ENCODE measurements at regions not wholly inside any gene's neighbourhood (a gene's known extent, or its start where the extent isn't known, plus 50 kb on each side); places are given as distances from the start of the nearest gene placed in this dataset.
"Not testable (repeated sequence)": the region's sequence is repeated elsewhere in the genome, so short reads cannot be mapped to it uniquely, and the experiment has no call there.

DNA sequence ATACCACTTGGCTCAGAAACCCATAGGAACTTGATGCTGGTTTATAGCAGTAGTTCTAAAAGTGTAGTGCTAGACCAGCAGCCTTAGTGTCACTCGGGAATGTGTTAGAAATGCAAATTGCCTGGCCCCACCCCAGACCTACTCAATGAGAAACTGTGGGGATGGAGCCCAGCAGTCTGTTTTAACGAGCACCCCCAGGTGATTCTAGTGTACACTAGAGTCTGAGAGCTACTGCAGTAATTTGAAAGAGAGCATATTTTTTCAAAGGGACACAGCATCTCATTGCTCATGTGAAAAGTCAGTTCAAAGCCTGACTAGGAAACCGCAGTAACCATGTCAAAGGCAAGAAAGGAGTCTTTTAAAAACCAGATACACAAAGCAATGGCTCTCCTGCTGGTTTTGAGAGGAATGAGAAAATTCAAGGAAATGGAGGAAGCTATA is 313.4 kb downstream of the SQOR start:
- DNase-seq (ENCODE audit: low read depth): no peak

- DNase-seq (ENCODE audit: low read depth): no peak
These were observed 324.1 kb downstream of the SQOR start for GRCh38 chr15:45958924-45959323.

GRCh38 chr15:45962733-45963132 is 327.9 kb downstream of the SQOR start:
- DNase-seq (ENCODE audit: low read depth): no peak

- no peak for DNase-seq (ENCODE audit: low read depth)
These were observed 335.7 kb downstream of the SQOR start for GRCh38 chr15:45970542-45970941.

- no peak for DNase-seq (ENCODE audit: low read depth)
These were observed 345.5 kb downstream of the SQOR start for GRCh38 chr15:45980366-45980765.

DNA sequence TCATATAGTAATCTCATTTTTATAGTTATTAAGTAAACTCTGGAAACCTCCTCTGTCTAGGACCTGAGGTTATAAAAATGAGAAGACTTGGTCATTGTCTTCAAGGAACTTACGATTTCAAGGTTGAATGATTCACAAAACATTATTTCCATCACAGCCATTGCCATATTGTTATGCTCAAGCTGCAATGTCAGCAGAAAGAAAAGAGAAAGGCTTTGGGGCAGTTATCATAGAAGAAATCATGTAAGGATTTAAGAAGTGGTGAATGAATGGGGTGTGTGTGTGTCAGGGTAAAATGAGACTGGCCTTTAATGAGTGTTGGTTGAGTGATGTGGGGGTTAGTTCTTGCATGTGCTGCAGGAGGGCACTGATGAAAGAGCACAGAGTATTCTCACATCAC is 346.8 kb downstream of the SQOR start:
- DNase-seq (ENCODE audit: low read depth): no peak

DNA sequence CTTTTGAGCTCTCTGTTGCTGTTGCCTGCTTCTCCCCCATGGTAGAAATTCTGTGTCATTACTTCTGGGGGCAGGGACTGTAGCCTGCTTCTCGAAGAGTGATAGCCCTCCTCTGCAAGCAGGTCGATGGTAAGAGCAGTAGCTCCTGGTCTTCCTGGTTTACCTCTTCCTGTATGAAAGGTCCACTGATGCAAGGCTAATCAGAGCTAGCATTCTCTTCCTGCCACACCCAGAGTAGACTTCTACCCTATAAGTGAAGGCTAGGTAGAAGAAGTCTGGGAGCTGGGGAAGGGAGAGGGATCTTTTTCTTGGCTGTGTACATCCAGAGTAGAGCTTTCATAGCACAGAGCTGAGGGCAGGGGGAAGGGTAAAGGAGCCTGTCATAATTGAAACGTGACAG is 357.0 kb downstream of the SQOR start:
- DNase-seq (ENCODE audit: low read depth): no peak

GRCh38 chr15:45993072-45993471 is 358.2 kb downstream of the SQOR start:
- no peak for DNase-seq (ENCODE audit: low read depth)

DNA sequence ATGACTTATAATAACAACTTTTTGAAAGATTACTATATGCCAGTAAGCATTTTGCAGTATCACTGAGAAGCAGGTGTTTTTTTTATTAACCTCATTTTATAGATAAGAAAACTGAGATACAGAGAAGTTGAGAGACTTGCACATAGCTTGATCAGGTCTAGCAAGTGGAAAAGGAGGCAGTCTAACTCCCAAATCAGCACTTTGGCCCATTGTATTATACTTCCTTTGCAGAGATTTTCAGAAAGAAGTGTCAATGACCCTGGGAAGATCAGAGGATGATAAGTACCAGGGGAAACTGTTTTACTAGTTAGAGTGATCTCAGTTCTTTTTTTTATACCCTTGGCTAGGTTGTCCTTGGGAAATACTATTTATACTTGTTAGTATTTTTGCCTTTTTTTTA is 358.7 kb downstream of the SQOR start:
- no peak for DNase-seq (ENCODE audit: low read depth)

DNA sequence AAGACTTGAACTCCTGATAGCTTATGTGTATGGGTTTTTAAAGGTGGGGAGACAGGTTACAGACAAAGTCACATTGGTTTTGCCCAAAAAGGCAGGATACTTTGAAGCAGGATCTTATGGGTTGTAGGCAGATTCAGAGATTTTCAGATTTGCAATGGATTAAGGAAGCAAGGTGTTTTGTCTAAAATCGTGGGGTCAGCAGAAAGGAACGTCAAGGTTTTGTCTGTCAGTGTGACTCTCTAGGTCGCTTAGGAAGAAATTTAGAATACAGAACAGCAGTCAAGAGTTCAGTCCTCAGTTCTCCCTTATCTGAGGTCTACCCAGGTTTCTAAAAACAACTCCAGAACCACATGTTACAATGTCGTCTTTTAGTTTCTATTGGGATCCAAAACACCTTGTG is 361.0 kb downstream of the SQOR start:
- no peak for DNase-seq (ENCODE audit: low read depth)

DNA sequence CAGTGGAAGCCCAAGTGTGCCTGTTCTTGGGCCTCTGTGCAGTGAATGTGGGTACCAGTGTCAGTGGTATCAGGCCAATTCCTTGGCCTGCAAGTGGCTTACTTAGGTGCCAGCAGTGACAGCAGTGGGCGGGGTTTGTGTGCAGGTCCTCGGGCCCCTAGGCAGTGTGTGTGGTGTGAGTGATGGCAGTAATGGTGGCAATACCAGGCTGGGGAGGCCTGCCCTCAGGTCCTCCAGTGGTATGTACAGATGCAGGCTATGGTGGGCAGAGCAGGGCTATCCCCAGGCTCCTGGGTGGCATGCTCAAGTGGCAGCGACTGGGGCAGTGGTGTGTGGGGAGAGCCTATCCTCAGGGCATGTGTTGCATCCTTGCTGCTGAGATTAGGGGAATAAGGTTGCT is 379.7 kb downstream of the SQOR start:
- DNase-seq (ENCODE audit: low read depth): no peak

- no peak for DNase-seq (ENCODE audit: low read depth)
These were observed 399.9 kb downstream of the SQOR start for GRCh38 chr15:46034755-46035154.

- DNase-seq (ENCODE audit: low read depth): no peak
These were observed 404.9 kb downstream of the SQOR start for GRCh38 chr15:46039703-46040102.

DNA sequence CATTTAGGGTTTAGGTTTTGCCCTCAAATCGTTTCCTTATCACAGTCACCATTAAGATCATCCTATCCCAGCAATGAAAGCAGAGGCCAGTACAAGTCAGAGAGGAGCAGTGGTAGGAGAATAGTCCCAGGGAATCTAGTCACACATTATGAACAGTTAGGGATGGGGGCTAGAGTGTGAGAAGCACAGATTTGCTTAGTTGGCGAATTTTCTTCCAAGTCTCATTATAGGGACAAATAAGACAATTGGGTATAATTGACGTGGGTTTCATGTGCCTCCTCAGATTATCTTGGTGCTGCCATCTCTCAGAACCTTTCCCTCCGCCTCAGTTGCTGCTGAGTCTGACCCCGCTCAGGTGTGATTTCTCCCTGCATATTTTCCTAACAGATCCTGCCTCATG is 407.1 kb downstream of the SQOR start:
- no peak for DNase-seq (ENCODE audit: low read depth)

GRCh38 chr15:46059921-46060594 is 425.2 kb downstream of the SQOR start:
- DNase-seq (ENCODE audit: low read depth): no peak

GRCh38 chr15:46061002-46061401 is 426.2 kb downstream of the SQOR start:
- no peak for DNase-seq (ENCODE audit: low read depth)

- DNase-seq (ENCODE audit: low read depth): no peak
These were observed 442.4 kb downstream of the SQOR start for GRCh38 chr15:46077220-46077619.

- DNase-seq (ENCODE audit: low read depth): no peak
These were observed 444.2 kb downstream of the SQOR start for GRCh38 chr15:46079046-46079445.

DNA sequence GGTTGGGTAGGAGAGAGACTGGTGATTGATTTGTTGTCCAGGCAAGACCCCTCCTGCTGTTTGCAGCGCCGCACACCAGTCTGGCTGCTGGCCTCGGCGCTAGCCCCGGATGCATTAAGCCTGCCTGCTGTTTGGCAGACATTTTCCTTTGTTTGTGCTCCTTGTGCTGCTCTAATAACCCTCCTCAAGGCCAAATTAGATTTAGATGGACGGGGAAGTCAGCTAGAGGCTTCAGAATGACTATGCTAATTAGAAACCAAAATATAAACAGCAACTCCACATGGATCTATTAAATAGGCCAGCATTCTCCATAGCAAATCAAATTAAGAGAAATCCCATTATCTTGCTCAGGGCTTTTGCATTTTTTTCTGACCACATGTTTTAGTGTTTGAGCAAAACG is 445.2 kb downstream of the SQOR start:
- DNase-seq (ENCODE audit: low read depth): no peak

GRCh38 chr15:46088486-46089445 is 453.9 kb downstream of the SQOR start:
- DNase-seq (ENCODE audit: low read depth): no peak

DNA sequence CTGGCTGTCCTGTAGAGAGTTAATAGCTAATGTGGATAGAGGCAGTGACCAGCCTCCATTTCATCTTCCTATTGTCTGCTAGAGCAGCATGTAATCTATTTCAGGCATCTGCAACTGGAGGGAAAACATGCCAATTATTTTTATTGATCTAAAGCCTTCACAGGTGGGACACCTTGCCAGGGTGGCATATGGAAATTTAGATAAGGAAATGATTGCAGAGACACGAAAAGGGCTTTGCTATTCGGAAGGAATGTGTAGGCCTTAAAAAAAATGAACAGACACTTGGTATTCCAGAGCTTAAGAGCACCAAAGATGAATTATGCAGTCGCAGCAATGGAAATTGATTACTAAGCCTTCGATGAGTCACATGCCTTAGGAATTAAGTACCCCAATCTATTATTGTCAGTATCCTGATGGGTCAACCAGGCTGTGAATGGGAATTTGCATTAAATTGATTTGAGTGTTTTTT is 454.7 kb downstream of the SQOR start:
- DNase-seq (ENCODE audit: low read depth): no peak

DNA sequence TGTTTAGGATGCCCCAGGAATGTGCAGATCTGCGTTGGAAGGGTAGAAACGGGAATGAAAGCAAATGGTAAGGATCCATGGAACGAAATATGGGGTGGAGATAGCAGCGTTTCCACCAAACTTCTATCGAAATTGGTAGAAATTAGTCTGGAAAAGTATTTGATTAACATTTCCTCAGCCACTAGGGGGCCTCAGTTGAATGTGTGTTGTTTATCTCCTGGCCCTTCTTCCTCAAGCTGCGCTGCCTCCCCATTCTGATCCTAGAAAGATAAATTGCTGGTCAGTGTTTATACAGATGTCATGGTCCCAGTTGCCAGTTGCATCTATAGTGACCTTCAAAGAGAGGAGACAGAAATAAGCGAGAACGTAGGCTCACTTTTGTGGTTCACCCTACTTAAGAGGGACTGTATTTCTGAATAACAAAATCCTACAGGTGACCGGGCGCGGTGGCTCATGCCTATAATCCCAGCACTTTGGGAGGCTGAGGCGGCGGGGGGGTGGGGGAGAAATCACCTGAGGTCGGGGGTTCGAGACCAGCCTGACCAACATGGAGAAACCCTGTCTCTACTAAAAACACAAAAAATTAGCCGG is 457.1 kb downstream of the SQOR start:
- DNase-seq (ENCODE audit: low read depth): no peak

DNA sequence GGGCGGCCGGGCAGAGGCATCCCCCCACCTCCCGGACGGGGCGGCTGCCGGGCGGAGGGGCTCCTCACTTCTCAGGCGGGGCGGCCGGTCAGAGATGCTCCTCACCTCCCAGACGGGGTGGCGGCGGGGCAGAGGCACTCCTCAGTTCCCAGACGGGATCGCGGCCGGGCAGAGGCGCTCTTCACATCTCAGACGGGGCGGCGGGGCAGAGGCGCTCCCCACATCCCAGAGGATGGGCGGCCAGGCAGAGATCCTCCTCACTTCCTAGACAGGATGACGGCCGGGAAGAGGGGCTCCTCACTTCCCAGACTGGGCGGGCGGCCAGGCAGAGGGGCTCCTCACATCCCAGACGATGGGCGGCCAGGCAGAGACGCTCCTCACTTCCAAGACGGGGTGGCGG is 463.2 kb downstream of the SQOR start:
- DNase-seq (ENCODE audit: low read depth): not testable (repeated sequence)
